HL-60/S4 treated with phorbol 12-myristate 13-acetate at 8.2 ng/mL for 4 days and 3 days (cell line): ENCODE measurements at regions not wholly inside any gene's neighbourhood (a gene's known extent, or its start where the extent isn't known, plus 50 kb on each side); places are given as distances from the start of the nearest gene placed in this dataset.

Source experiments
- in situ Hi-C: fragments of 300-500 bp; cut with MboI; formaldehyde crosslinking; loops from 2 replicates; pipeline ENCODE4 v1.15.0; 2022; ENCODE audit warnings: low sequenced_read_pairs

- in situ Hi-C loops = loop anchor here (5.0 to 25.0 kb wide), 2 partner anchors 59 to 864 kb away; partner anchors contain the start of gene TAGAP
Measured at GRCh38 chr6:159101656-159102055, 56.9 kb upstream of the TAGAP start.

DNA sequence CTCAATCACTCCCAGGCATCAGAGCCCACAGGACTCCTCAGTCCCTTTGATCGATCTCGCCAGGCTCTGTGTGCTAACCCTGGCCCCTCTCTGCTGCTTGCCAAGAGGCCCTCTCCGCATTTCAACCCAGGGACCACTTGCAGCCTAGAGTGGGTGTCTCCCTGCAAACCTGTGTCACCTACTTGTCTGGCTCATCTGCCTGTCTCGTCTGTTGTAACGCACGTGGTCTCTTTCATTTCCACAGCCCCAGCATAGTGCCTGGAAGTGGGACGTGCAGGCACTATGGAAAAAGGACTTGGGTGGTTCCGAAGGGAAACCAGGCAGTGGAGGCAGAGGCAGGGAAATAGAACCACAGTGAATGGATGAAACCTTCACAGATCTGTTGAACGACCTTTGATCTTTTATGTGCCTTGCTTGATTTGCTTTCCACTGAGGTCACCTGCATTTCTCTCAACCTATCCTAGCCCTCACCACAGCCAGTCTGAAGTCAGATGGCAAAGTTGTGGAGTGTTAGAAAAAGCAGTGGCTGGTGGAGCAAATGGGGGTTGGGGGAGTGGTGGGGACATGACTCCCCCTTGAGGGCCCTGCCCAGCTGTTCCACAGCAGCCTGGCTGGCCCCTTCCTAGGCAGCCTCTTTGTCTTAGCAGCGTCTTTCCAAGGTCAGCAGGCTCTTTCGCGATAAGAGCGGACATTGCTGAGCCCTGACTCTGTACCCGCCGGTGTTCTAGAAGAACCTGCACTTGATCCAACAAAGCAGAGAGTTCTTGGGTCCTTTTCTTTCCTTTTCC is 55.8 kb upstream of the TAGAP start:
- in situ Hi-C loops = loop anchor here (5.0 to 25.0 kb wide), 2 partner anchors 58 to 863 kb away; partner anchors contain the start of gene TAGAP

GRCh38 chr6:159099961-159100360 is 55.2 kb upstream of the TAGAP start:
- in situ Hi-C loops = loop anchor here (5.0 to 25.0 kb wide), 2 partner anchors 58 to 863 kb away; partner anchors contain the start of gene TAGAP

DNA sequence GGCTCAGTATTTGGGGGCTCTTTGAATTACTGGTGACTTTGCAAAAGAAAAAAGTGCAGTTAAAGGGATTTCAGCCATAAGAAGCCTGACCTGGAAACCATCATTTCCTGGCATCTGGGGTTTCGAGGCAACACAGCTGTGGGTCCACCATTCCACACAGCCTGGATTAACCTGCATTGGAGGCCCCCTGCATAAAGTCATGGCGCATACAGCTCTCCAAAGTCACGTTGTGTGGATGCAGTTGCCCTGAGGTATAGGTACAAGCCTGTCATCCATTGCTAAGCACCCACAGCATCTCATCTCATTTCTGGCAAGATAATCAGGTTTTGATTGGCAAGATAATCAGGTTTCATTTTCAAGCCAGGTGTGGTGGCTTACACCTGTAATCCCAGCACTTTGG is 54.5 kb upstream of the TAGAP start:
- in situ Hi-C loops = no loop called here

- in situ Hi-C loops = no loop called here
Measured at GRCh38 chr6:159098636-159099106, 53.9 kb upstream of the TAGAP start.

DNA sequence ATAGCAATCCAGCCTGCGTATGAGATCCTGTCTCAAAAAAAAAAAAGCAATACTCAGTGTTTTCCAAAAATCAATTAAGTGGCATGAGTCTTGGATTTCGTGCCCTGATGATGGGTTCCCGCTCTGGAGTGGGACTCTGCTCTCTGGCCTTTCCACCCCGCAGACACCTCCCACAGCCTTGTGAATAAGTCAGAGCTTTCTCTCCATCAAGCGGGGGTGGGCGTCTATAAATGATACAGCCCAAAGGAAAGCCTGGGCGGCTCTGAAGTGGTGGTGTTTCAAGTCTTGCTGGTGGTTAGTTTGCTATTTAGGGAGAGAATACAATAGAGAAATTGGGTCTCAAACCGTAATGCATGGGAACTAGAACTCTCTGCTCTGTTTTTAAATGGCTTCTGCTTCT is 52.5 kb upstream of the TAGAP start:
- in situ Hi-C loops = no loop called here

GRCh38 chr6:159095616-159096015 is 50.8 kb upstream of the TAGAP start:
- in situ Hi-C loops = no loop called here

DNA sequence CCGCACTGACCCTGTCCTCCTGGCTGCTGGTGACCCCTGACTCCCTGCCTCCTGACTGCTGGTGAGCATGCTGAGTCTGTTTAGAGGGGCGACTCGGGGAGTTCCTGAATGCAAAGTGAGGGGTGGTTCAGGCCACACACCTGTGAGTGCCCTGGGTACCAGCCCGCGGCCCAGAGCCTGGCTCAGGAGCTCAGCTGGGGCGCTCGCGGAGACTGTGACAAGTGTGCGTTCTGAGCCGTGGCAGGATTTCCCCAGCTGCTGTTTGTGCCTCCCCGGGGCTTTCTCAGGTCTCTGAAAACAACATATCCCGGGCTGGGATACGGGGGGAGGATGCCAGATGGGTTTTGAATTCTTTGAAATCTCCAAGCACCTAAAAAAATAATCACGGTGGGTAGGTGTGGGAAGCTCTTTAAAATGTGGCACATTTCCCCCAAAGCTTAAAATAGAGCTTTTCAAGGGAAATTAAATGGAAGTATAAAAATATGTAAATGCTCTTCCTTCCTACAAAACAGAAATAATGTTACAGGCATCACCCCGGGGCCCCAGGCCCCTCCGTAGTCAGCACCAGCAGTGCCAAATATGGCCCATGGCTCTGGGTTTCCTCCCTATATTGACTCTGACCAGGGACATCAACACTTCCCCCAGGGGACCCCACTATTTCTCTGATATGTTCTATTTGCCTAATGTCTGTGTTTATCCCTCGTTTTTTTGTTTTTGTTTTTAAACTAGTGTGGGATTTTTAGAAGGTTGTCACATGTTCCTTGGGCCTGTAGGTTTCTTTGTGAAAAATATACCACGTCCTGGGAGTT is 49.9 kb upstream of the TAGAP start:
- in situ Hi-C loops = no loop called here
